ENCODE measurements at regions not wholly inside any gene's neighbourhood (a gene's known extent, or its start where the extent isn't known, plus 50 kb on each side); places are given as distances from the start of the nearest gene placed in this dataset.
"Not testable (repeated sequence)": the region's sequence is repeated elsewhere in the genome, so short reads cannot be mapped to it uniquely, and the experiment has no call there.

DNA sequence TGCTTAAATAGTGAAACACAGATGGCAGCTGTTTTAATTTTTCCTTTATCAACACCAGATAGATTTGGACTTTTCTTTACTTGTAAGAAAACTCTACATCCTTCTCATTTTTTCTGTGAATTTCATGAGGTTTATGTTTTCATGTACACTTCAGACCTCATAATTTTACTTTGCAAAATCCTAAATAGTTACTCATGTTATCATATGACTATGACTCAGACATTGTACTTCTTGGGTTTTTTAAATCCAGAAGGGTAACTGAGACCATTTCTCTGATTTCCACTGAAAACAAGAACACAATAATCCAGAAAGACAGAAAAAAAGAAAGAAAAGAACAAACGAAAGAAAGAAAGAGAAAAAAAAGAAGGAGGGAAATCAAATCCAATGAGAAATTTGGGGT is 1021.6 kb downstream of the NCAM2 start:
- intact Hi-C loops (cut with DNase I, micrococcal nuclease): no loop called here
- DNase-seq (no peak), ATAC-seq (no peak)
- Histone ChIP-seq H3K9me3 (no peaks in the 10 kb centered on the region), H3K4me3 (no peak overlapping the region), H3K4me1 (ENCODE audit: low read depth) (no peaks in the 10 kb centered on the region), H3K36me3 (ENCODE audit: low read depth) (no peaks in the 10 kb centered on the region)
- TF ChIP-seq, protein P1, sequence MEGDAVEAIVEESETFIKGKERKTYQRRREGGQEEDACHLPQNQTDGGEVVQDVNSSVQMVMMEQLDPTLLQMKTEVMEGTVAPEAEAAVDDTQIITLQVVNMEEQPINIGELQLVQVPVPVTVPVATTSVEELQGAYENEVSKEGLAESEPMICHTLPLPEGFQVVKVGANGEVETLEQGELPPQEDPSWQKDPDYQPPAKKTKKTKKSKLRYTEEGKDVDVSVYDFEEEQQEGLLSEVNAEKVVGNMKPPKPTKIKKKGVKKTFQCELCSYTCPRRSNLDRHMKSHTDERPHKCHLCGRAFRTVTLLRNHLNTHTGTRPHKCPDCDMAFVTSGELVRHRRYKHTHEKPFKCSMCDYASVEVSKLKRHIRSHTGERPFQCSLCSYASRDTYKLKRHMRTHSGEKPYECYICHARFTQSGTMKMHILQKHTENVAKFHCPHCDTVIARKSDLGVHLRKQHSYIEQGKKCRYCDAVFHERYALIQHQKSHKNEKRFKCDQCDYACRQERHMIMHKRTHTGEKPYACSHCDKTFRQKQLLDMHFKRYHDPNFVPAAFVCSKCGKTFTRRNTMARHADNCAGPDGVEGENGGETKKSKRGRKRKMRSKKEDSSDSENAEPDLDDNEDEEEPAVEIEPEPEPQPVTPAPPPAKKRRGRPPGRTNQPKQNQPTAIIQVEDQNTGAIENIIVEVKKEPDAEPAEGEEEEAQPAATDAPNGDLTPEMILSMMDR (IDR thresholded peaks at IDR 0.05): no peak

DNA sequence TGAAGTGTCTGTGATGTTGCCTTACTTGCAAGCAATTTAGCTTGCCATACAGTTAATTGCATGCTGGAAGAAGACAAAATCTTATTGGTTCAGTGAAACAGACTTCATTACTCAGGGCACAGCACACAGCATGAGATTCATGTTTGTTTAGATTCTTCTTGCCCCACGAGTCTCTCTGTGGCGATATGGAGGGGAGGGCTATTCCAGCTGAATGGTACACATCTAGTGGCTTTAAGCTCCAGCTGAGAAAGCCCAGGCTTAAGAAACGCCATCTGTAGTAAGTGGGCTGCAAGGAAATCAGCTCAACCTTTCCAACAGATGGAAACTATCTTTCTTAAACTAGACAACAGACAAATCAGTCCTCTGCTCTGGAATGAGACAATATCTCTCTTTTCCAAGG is 1022.0 kb downstream of the NCAM2 start:
- intact Hi-C loops (cut with DNase I, micrococcal nuclease): no loop called here
- no peaks in the 10 kb centered on the region for H3K36me3 ChIP-seq (ENCODE audit: low read depth)
- H3K4me3 ChIP-seq: no peak overlapping the region
- TF ChIP-seq, protein P1 (IDR thresholded peaks at IDR 0.05): no peak
- ATAC-seq: no peak
- H3K9me3 ChIP-seq: no peaks in the 10 kb centered on the region
- H3K4me1 ChIP-seq (ENCODE audit: low read depth): no peaks in the 10 kb centered on the region
- DNase-seq: no peak

DNA sequence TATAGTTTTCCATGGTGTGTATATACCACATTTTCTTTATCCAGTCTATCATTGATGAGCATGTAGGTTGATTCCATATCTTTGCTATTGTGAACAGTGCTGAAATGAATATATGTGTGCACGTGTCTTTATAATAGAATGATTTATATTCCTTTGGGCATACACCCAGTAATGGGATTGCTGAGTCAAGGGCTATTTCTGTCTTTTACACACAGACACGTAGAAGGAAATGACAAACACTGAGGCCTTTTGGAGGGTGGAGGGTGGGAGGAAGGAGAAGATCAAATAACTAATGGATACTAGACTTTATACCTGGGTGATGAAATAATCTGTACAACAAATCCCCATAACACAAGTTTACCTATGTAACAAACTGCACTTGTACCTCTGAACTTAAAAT is 1025.7 kb downstream of the NCAM2 start:
- peak; percentile 29 for ATAC-seq
- intact Hi-C loops (cut with DNase I, micrococcal nuclease); H3K9me3 ChIP-seq: not testable (repeated sequence)

DNA sequence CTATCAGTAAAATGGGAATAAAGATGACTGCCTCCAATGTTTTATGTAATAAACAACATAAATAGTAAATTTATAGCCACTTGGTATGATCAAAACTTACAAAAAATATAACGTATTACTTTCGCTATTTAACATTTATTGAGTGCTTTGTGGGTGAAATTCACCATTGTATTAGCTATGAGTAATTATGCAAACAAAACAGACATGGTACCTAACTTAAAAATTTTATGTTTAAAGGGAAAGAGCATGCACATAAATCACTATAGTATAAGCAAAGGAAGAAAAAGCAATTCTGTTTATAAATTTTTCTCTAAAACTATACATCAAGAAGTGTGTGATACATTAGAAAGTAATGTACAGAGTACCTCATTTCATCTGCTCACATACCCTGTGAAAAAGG is 1046.2 kb downstream of the NCAM2 start:
- H3K4me3 ChIP-seq: no peak overlapping the region
- TF ChIP-seq, protein P1 (IDR thresholded peaks at IDR 0.05): no peak
- DNase-seq: no peak
- no peaks in the 10 kb centered on the region for H3K36me3 ChIP-seq (ENCODE audit: low read depth)
- H3K9me3 ChIP-seq: no peaks in the 10 kb centered on the region
- no peaks in the 10 kb centered on the region for H3K4me1 ChIP-seq (ENCODE audit: low read depth)
- intact Hi-C loops (cut with DNase I, micrococcal nuclease): no loop called here
- no peak for ATAC-seq

More for the DNA sequence above, 1025.7 kb downstream of the NCAM2 start:
- not testable (repeated sequence) for H3K4me1 ChIP-seq (ENCODE audit: low read depth); H3K36me3 ChIP-seq (ENCODE audit: low read depth); DNase-seq; H3K4me3 ChIP-seq

DNA sequence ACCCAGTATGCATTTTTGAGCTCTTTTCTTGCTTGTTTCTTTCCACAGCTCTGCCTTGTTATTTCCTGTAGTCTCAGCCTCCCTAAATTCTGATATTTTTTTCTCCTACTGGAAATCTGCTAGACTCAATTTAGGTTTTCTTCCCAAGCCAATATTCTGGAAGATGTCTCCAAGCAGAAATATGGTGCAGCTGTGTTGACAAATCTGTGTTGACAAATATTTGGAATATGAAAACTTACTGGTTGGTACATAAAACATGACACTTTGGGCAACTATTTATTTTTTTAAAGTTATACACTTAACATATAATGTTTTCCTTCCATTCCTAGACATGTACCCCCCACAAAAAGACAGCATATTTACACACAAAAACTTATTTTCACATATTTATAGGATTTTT is 1048.4 kb downstream of the NCAM2 start:
- DNase-seq (no peak), ATAC-seq (no peak)
- no peak overlapping the region for H3K4me3 ChIP-seq
- intact Hi-C loops (cut with DNase I, micrococcal nuclease): no loop called here
- no peaks in the 10 kb centered on the region for H3K9me3 ChIP-seq
- H3K4me1 ChIP-seq (ENCODE audit: low read depth): no peaks in the 10 kb centered on the region
- TF ChIP-seq, protein P1 (IDR thresholded peaks at IDR 0.05): no peak
- no peaks in the 10 kb centered on the region for H3K36me3 ChIP-seq (ENCODE audit: low read depth)

DNA sequence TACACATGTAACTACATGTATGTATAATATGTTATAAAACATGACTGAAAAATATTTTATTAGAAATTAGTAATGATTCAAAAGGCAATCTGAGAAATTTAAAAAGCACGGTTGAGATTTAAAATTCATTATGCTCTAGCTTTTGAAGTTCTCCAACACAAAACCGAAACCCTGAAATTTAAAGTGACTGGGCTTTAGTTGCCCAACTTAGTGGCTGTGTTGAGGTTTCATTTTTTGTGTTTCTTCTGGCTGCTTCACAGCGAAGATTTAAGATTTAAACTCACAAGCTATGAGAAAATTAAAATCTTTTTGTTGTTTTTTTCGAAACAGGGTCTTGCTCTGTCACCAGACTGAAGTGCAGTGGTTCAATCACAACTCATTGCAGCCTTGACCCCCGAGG is 1058.7 kb downstream of the NCAM2 start:
- no peak for ATAC-seq
- Histone ChIP-seq H3K4me1 (ENCODE audit: low read depth) (no peaks in the 10 kb centered on the region), H3K36me3 (ENCODE audit: low read depth) (no peaks in the 10 kb centered on the region), H3K9me3 (no peaks in the 10 kb centered on the region), H3K4me3 (no peak overlapping the region)
- no peak for DNase-seq
- intact Hi-C loops (cut with DNase I, micrococcal nuclease): no loop called here
- TF ChIP-seq, protein P1 (IDR thresholded peaks at IDR 0.05): no peak

All from mucosa of descending colon (tissue), 3 donors.